GF-D8 (cell line): ENCODE measurements at regions not wholly inside any gene's neighbourhood (a gene's known extent, or its start where the extent isn't known, plus 50 kb on each side); places are given as distances from the start of the nearest gene placed in this dataset.

Experiments
- DNase-seq: peaks from one replicate; lab custom pipeline; 2025; lab: John Stamatoyannopoulos, UW

DNA sequence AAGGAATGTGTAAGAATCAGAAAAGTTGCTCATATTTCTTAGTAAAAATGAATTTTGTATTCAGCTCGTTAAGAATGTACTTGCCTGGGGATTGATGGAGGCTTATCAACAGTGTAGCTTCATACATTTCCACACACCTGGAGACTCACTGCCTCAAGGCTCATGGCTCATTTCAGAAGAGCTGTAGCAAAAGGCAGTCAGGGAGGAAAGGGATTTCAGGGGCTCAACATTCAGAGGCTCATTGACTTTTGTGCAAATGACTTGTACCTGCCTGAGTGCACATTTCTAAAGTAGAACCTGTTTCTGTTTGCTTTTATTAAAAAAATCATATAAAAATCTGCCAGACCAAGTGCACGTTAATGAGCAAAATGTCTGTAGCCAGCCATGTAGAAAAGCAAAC is 304.4 kb downstream of the KCNS3 start:
- no peak for DNase-seq

DNA sequence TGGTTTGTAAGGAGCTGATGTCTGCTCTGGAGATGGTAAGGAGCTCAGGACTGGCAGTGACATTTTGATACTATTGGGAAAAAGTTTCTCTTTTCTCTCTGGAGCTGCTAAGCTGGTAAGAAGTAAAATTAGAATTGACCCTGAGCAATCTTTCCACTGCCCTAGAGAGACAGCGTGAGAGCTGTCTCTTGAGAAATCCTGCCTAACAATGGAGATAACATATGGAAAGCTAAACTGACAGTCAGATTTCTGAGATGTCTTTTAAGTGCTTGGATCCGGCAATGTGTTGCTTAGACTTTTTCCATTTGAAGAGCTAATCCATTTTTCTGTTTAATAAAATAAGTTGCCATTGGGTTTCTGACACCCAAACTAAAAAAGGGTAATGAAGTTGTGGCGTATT is 302.4 kb downstream of the KCNS3 start:
- no peak for DNase-seq

DNA sequence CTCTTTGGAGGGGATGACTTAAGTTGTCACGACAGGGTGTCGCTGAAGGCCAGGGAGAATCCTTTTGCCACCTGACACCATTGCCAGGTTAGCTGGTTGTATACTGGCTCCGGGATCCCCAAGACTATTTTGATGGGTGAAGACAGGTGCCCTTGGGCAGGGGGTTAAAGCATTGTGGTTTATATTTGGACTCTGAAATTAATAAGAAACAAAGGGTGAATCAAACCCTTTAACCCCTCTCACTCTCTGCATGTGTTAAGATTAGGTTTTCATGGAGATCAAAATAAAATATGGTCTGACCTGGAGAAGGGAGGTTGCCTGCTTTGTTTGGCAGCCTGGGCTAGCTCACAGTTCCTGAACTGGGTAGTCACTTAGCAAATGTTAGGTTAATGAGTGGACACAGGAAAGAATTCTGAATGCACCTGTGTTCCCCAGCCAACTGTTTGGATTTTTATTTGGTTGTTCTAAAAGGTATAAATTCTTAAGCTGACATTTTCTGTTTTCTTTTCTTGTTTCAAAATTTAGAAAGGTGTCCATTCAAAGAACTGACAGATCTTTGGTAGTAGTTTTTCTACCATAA is 301.7 kb downstream of the KCNS3 start:
- no peak for DNase-seq

DNA sequence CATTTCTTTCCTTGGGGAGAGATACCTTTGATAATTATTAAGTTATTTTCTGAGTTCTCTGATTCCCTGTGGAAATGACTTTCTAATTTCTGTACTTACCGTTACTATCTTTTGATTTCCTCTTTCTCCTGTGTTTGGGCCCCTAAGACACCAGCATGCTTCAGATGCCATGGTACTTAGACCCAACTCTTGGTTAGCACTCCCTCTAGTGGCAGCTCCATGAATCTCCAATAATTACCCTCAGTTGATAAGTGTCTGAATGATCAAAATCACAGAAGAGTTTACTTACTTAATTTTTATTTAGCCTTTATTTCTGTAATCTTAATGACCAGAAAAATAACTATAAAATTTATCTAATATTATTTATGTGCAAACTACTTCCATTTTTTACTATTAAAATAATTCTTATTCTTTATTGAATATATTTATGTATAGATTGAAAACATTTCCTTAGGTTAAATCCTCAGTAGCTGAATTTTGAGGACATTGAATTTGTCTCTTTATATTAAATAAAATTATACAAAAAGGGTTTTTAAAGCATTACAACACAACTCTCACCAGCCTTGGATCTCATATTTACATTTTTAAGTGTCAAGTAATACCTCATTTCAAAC is 300.4 kb downstream of the KCNS3 start:
- no peak for DNase-seq

DNA sequence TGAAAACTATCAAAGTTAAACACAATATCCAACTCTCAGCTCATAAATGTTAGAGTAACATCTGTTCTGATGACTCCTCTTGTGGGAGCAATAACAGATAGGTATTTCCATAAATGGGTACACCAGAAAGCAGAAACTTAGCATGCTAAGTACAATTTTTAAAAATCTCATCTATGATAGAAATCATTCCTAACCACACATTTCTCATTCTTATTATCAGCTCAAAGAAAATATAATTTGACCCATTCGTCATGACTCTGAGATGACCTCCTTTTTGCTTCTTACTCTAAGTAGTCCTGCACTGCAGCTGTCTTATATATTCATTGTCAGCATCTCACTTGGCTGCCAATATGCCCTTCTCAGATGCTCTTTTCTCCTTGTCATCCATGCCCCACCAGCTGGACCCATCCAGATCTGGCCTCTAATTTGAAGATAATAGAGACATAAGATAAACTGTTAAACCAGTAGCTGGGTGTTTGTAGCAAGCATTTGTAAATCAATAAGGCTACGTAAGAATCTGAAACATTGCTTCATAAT is 298.3 kb downstream of the KCNS3 start:
- no peak for DNase-seq

DNA sequence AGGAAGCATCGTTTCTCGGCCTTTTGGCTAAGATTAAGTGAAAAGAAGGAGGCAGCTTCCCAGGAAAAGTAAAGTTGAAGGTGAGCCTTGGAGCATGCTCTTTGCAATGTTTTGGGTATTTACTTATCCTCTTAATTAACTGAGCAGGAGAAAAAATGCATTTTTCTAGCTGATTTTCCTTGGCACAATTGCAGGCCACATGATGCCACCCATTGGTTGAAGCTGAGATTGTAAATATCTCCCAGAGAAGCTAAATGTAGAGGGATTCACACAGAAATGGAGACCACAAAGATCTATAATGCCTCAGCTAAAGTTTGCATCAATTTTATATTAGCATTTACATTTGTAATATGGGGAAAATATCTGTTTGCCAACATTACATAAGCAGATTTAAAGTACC is 294.1 kb downstream of the KCNS3 start:
- DNase-seq = no peak

DNA sequence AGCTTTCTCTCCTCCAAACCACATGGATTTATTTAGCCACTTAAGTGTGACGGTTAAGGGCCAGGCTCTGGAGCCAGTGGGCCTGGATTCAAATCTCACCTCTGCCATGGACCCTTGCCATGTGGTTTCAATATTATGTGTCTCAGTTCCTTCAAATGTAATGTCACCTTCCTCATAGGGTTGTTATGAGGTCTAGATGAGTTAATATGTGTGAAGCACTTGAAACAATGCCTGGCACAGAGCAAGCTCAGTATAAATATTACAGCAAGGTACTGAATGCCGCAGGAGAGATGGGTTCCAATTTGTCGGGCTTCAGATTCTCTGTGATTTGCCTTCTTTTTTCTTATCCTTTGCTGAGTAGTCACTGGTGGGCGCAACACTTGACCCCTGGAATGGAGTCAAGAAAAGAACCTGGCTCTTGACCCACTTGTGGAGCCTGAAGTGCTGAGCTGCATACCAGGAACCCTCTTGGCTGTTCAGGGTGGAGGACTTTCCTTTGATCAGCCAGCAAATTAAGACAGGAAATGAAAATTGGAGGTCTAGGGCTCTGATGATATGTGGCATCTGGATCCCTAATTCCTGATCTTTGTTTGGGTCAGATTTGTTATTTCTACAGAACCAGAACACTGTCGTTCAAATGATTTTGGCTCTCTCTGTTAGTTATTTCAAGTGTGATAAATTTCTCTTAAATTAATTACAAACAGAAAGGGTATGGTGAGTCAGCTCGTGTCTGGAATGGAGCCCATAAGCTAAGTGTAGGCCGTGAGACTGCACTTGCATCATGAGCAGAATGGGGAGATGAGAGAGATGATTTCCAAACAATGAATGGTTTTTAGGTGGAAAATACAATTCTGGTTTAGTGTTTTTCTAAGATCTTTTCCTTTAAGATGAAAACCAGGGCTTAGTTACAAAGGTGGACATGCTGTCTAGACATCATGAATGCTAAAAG is 293.0 kb downstream of the KCNS3 start:
- DNase-seq = no peak

DNA sequence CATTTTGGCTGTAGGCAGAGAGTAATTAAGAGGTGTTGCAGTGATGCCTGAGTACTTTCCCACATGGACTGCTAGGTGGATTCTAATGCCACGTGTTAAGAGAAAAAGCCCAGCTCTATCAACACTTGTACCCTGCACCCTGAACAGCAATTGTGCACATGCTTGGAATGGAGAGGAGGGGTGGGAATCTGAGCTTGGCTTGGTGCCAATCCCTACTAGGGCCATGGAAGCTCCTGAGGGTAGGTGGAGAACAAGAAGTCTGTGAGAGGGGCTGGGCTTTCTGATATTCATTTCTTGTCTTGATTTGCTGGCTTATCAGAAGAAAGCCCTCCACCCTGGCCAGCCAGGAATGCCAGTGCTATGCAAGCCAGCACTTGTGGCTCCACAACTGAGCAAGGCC is 292.2 kb downstream of the KCNS3 start:
- no peak for DNase-seq

DNA sequence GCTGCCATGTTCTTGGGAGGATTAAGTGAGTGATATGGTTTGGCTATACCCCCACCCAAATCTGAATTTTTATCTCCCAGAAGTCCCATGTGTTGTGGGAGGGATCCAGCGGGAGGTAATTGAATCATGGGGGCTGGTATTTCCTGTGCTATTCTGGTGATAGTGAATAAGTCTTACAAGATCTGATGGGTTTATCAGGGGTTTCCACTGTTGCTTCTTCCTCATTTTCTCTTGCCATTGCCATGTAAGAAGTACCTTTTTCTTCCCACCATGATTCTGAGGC is 291.4 kb downstream of the KCNS3 start:
- no peak for DNase-seq

DNA sequence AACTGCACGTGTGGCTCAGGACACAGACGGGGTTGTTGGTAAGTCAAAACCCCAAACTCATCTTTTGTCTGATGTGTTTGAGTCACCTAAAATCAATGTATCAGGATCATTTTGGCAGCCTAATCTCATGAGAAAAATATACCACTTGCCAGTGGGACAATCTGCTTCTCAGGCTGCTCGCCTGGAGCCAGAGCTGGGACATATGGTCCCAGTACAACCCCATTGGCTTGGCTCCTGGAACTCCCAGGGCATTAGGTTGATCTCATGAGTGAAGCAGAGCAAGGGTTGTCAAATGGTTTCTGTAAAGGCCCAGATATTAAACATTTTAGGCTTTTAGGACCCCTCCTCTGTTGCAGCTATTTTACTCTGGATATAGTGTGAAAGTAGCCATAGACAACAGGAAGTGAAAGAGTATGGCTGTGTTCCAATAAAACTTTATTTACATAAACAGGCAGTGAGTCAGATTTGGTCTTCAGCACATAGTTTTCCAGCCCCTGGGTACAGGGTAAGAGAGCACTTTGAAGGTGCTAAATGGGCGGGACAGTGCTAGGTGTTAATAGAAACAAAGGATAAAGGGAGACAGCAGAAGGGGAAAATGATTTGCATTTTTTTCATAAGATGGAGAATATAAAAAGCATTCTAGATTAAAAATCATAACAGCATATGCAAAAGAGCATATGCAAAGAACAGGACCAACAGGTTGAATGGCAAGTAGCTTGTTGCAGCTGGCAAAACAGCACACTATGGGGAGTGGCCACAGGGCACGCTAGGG is 290.8 kb downstream of the KCNS3 start:
- no peak for DNase-seq

DNA sequence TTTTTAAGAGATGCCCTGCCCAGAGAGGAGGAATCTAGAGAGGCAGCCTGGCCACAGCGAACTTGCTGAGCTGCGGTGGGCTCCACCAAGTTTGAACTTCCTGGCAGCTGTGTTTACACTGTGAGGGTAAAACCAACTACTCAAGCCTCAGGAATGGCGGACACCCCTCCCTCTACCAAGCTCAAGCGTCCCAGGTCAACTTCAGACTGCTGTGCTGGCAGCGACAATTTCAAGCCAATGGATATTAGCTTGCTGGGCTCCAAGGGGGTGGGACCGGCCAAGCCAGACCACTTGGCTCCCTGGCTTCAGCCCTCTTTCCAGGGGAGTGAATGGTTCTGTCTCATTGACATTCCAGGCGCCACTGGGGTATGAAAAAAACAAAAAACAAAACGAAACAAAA is 289.4 kb downstream of the KCNS3 start:
- DNase-seq = no peak

DNA sequence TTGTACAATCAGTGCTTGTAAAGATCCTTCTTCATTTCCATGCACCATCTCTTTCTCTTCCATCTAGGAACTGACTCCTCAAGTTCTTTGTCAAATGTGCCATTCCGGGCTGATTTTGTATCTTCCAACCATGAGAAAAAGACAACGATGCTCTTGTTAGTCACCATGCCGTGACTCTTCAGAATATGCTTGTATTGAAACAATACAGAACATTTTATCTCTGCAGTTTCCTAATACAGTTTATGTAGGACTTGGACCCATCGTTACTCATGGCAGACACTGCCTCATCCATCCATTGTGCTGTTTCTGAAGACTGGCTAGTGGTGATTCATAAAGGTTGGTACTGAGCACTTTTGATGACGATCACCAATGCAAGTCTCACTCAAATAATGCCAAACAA is 283.2 kb downstream of the KCNS3 start:
- DNase-seq = no peak

DNA sequence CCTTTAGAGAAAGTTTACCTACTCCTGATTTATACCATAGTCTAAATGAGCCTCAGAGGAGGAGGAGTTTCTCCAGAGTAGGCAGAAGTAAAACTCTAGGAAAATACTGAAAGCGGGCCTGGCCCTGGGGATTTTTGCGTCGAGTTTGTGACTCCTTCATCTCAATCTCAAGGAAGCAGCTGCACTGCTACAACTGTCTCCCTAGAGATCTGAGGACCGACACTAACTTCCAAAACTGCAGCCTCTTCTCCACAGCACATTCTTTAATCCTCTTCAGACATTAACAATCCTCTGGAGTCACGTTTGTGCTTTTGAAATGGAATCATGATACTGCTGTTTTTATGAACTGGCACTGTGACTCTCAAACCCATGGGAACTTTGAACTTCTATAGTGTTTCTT is 281.4 kb downstream of the KCNS3 start:
- no peak for DNase-seq

DNA sequence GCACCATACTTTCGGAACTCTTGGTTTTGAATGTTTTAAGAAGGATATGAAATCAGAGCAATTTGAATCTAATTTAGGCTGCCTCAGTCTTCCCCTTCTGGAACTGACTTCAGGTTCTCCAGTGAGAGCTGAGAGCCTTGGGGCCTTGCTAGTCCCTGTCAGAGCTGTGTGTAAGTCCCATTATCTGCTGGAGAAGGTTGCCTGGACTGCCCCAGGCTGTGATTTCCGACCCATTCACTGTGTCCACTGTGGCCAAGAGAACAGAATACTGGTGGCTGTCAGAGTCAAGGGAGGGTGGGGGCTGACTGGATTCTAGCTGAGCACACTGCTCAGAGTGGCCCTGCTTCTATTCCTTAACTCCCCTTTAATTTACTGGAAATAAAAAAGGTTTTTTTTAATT is 278.0 kb downstream of the KCNS3 start:
- no peak for DNase-seq

DNA sequence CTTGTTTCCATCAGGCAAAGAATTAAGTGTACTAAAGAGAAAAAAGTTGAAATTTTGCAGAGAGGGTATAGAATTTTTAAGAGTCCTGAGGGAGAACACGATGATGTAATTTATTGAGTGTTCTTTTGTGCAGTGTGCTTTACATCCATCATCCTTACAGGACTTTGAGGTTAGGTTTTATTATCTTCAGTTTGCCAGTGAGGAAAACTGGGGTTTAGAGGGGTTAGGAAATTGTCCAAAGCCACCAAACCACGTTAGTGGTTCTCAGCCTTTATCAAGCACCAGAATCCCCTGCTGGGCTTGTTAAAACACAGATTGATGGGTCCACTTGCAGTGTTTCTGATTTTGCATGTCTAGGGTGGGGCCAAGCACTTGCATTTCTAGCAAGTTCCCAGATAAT is 277.5 kb downstream of the KCNS3 start:
- no peak for DNase-seq

DNA sequence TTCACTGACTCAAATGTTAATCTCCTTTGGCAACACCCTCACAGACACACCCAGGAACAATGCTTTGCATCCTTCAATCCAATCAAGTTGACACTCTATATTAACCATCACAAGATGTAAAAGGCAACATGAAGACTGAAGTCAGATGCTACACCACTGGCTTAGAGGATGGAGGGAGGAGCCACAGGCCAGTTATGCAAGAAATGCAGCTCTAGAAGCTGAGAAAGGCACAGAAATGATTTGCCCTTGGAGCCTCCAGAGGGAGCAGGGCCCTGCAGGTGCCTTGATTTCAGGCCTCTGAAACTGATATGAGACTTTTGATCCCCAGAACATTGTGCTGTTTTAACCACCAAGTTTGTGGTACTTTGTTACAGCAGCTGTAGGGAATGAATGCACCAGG is 276.3 kb downstream of the KCNS3 start:
- DNase-seq = no peak

DNA sequence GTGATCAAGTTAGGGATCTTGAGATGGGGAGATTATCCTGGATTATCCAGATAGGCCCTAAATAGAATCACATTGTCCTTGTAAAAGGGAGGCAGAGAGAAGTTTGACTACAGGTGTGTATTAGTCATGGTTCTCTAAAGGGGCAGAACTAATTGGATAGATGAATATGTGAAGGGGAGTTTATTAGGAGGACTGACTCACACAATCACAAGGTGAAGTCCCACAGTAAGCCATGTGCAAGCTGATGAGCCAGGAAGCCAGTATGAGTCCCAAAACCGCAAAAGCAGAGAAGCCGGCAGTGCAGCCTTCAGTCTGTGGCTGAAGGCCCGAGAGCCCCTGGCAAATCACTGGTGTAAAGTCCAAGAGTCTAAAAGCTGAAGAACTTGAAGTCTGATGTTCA is 275.8 kb downstream of the KCNS3 start:
- no peak for DNase-seq

DNA sequence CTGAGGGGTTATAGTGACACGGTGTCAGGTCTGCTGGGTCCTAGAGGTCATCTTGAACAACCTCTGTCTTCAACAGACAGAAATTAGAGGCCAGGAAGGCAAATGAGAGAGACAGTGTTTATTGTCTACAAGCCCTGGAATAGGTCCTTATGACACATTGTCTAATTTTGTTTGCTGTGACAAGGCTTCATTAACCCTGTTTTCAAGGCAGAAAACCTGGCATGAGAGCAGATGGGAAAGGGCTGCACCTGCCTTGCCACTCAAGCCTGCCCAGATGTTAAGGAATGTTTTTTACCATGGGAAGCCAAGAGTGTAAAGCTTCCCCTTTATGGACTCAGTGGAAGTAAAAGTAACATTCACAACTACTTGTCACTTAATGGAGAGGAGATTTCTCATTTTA is 275.3 kb downstream of the KCNS3 start:
- no peak for DNase-seq

DNA sequence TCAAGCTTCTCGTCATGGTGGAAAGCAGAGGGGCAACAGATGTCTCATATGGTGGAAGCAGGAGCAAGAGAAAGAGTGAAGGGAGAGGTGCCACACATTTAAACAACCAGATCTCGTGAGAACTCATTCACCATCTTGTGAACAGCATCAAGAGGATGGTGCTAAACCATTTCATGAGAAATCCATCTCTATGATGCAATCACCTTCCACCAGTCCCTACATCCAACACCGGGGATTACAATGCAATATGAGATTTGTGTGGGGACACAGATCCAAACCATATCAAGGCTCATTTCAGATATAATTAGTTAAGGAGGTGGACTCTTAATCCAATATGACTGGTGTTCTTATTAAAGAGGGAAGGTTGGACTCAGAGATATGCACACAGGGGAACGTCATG is 272.8 kb downstream of the KCNS3 start:
- DNase-seq = no peak

DNA sequence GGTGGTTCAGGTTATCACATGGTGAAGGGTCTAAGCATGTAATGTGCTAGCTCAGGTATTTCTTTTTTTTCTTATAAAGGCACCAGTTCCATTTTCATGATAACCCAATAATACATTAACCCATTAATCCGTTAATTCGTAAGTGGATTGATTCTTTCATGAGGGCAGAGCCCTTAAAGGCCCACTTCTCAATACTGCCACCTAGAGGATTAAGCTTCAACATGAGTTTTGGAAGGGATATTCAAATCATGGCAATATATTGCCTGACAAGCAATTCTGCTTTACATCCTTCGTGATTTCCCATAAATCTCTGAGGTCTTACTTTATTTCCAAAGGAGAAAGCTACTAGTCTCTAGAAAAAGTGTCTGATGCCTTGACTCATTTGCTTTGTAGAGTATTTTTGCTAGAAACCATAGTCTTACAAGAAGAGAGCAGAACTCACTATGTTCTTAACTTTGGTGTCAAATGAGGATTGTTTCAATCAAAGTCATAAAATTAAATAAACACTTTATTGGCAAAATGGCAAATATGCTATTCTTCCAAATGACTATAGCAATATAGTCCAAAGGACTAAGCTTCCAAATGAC is 271.3 kb downstream of the KCNS3 start:
- no peak for DNase-seq

DNA sequence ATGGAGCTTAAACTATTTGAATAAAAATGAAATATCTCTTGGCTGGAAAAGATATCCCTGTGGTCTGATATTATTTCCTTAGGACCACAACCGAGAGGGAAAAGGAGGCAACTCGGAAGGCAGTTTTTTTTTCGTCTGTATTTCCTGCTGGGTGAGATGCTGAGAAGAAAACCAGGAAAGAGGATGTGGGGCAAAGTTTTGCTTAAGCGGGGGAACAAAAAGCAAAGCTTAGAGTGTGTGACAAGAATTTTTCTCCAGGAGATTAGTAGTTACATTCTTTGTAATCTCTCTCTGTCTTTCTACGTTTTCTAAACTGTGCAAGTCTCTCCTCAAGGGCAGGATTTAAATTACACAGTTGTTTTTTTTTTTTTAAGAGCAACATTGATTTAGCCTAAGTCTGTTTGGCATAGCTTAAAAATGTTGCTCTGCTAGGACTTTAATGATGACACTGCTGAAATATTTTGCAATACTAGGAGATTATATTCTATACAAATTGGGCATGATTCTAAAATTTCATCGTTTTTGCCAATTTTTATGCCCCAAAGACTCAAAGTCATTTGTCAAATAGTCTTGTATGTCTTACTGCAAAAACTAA is 258.5 kb downstream of the KCNS3 start:
- DNase-seq = no peak

DNA sequence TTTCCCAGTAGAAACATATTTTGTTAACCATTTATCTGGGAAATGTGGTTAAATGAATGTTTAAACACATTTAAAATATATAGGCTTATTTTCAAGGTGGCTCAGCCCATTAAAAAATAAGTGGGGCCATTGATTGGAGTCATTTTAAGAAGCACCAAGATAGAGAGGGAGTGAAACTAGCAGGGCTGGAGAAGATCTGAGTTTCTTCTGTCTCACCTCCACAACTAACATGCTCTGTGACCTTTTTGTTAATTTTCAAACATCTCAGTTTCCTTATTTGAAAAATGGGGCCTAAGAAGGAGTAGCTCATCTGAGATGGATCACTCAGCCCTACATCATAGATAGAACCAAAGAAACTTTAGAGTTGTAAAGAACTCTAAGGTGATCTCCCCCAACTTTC is 254.8 kb downstream of the KCNS3 start:
- no peak for DNase-seq
